ENCODE measurements at regions not wholly inside any gene's neighbourhood (a gene's known extent, or its start where the extent isn't known, plus 50 kb on each side); places are given as distances from the start of the nearest gene placed in this dataset.

- TF ChIP-seq NANOG (IDR thresholded peaks at IDR 0.05; ENCODE audit: insufficient read depth, low read depth, low read length, poor library complexity, severe bottlenecking) (no peak), POLR2AphosphoS5 (IDR thresholded peaks at IDR 0.05; ENCODE audit: low read depth, low read length) (no peak)
Observed at GRCh38 chrX:94515009-94515408, 841.0 kb downstream of the FAM133A start (continued).

Data from H1 (cell line).